GM19328 (cell line): ENCODE measurements at regions not wholly inside any gene's neighbourhood (a gene's known extent, or its start where the extent isn't known, plus 50 kb on each side); places are given as distances from the start of the nearest gene placed in this dataset.
"Not testable (repeated sequence)": the region's sequence is repeated elsewhere in the genome, so short reads cannot be mapped to it uniquely, and the experiment has no call there.

Experiments
- ATAC-seq: cut with Tn5 transposase; IDR thresholded peaks from one replicate; pipeline ENCODE4 v1.9.1; 2021; ENCODE audit warnings: mild to moderate bottlenecking, moderate library complexity; ENCODE audit not compliant: unreplicated experiment

DNA sequence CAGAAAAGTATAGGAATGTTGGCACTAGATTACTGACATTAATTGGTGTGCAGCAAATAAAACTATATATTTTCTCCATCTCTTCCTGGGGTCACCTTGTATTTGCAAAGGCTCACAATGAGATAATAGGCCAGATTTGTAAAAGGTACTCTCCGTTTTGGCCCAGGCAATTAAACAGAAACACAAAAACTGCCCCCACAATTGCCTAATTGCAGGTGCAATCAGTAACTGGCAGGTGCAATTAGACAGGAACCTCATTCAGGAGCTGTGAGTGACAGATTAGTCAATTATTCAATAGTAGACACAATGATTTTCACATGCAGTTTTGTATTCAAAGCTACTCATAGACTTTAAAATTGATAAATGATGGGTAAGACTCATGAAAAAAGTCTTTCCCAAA is 451.4 kb upstream of the ID2 start:
- no peak for ATAC-seq

- no peak for ATAC-seq
Observed at GRCh38 chr2:8231902-8232301, 450.0 kb upstream of the ID2 start.

DNA sequence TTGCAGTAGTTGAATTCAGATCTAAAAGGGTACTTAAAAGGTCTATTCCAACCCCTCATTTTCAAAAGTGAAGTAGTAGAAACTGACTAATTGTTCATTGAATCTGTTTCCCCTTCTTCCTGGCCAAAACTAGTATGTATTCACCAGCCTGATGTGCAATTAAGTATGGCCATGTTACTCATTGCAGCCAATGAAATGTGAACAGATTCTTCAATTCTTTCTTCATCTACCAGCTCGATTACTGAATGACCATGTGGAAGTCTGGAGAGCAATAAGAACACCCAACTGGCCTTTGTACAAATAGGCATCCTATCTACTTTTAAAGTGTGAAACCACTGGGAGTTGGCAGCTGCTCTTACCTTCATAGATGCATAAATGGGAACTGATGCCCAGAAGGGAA is 449.0 kb upstream of the ID2 start:
- no peak for ATAC-seq

GRCh38 chr2:8234253-8234652 is 447.6 kb upstream of the ID2 start:
- ATAC-seq, result peak; percentile 40

GRCh38 chr2:8234757-8235374 is 447.0 kb upstream of the ID2 start:
- peak; percentile 92 for ATAC-seq

DNA sequence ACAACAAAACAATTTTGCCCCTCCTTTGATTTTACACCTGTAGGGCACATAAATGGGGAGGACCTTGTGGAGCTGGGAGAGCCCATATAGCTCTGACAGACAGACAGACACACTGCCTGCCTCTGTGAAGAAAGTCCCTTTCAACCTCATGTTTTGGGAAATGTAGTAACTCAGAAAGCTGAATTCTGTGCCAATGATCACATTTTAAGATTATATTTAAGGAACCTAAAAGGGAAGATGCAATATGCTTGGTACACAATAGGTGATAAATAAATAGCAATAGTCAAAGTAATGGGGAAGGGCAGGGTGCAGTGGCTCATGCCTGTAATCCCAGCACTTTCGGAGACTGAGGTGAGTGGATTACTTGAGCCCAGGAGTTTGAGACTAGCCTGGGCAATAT is 446.4 kb upstream of the ID2 start:
- ATAC-seq, result no peak

GRCh38 chr2:8236391-8236790 is 445.5 kb upstream of the ID2 start:
- no peak for ATAC-seq

DNA sequence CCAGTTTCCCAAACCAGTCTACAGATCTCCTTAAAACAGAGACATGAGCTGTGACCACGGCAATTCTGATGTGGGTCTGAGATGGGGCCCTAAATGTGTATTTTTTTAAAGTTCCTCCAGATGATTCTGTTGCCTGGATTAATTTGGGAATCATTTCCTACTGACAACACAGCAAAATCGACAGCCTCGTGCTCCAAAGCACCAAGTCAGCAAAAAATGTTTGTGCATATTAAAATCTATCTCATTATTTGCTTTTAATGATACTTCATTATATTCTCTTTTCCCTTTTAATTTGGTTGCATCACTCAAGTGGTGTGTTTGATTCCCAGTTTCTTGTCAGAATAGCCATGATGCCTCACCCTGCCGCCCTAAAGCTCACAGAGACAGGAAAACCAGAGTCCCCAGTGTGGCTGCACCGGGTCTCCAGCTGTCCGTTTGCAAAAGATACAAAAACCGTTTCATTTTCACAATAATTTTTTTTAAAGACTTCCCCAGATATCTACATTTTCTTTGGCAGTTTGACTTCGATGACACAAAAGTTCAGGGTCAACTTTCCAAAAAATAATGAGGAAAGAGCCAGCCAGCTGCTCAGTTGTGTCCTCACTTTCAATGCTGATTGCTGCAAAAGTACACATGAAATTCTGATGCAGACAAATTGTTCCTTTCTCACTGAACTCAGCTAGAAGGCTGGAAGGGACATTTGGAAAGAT is 443.2 kb upstream of the ID2 start:
- ATAC-seq, result no peak

GRCh38 chr2:8239531-8240088 is 442.2 kb upstream of the ID2 start:
- no peak for ATAC-seq

- no peak for ATAC-seq
Observed at GRCh38 chr2:8241317-8241716, 440.5 kb upstream of the ID2 start.

DNA sequence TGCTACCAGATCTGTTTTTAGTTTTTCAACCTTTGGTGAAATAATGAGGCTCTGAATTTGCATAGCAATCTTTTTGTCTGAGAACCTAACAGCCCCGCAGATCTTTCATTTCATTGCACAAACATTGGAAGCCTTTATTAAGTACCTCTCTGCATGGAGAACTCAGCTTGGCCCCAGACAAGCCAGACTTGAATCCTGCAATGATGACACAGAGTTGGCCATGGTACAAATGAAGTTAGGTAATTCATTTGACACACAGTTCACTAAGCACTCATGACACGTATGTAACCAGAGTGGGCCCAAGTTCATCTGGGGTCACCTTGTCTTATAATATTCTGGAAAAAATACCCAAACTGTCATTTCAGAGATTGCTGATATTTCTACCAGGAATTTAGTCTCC is 439.1 kb upstream of the ID2 start:
- ATAC-seq, result no peak

DNA sequence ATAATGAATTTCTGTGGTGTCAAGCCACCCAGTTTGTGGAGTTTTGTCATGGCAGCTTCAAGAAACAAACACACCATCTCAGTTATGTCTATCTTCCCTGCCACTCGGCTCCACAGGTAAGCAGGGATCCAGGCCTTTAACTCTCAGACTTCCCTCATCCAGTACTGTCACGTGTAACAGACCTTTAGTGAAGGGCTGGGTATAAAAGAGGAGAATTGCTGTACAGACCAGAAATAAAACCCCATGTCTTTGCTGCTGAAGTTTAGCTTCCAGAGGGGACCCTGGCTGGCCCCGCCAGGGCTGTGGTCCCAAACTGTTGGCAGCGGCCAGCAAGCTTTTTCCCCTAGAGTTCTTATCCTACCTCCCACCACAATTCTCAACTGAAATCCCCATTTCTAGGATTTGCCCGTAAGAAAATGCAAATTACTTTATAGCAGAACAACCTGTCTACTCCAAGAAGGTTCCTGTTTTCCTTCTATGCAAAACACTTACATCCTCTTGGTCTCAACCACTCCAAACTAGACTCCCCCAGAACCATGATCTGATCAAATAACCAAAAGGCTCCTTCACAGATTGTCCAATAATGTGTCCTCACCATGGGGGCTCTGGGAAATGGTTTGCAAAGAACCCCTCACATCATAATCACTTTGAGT is 438.0 kb upstream of the ID2 start:
- no peak for ATAC-seq

- ATAC-seq, result no peak
Observed at GRCh38 chr2:8244639-8245038, 437.2 kb upstream of the ID2 start.

GRCh38 chr2:8246137-8246536 is 435.7 kb upstream of the ID2 start:
- no peak for ATAC-seq

DNA sequence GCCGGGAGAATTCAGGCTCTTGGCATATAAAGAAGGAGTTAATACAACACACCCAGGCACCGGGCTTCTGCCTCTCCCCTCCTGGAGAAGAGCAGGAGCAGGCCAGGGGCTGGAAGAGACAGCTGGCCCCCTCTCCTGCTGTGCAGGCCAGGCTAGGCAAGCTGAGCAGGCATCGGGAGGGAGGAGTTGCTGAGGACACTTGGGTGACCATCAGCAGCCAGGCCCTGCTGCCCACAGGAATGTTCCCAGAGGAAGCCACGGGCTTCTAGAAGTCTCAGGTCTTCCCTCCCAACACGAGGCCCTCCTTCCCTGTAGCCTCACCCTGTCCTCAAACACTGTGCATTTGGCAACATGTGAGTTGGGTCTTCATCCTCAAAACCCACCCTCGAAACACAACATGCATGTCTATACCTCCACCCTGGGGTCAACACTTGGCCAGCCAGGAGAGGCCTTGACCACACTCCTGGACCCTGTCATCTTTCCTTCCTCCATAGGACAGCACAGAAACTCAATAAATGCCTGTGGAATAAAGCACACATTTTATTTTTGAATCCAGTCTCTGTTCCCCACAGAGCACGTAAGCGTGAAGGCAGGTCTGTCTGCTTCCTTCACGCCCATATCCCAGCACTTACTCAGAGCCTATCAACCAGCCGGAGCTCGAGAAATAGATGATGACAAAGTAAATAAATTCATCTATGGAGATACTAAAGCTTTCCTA is 433.8 kb upstream of the ID2 start:
- no peak for ATAC-seq

DNA sequence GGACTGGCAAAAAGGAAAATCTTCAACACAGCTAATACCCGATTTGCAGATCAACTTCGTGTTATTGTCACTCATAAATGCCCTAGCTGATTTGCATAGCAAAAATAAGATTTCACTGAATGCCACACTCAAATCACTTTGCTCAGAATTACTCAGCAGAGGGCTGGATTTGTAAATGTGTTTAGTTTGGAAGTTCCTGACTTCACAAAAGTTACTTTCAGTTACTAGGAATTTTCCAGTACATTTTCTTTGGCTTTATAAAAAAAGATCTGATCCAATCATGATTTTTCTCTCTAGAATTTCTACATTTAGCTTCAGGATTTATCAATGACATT is 433.3 kb upstream of the ID2 start:
- ATAC-seq, result no peak

DNA sequence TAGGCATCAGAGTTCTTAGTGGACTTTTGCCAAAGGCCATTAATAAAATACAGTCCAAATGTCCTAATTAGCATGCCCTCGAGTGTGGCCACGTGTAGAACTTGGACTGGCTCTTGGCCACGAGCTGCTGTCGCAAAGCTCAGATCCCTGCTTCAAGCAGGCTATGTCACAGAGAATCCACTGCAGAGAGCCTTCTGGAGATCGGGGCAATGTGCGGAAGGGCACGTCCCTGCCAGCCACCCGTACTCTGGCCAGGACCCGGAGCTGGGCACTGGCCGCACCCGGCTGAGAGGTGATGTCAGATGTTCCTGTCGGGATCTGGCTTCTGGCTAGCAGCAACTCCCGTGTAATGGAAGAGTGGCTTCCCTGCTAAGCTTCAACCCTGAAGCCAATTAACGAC is 432.7 kb upstream of the ID2 start:
- no peak for ATAC-seq

DNA sequence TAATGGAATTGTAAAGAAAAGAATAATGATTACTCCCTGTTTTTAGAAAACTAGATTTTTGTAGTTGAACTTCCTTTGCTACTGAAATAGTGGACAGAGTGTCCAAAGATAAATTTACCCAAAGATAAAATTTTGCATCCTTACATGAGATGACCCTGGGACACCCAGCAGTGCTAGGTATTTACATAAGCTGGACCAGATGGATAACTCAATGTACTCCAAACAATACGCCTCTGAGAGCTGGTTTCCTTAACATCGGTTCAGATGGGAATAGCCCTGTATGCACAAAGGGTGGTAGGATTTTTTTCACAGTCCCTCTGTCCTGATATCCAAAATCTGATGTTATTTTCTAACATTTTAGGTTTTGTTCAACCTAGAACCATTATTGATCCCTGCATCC is 432.1 kb upstream of the ID2 start:
- ATAC-seq, result no peak

DNA sequence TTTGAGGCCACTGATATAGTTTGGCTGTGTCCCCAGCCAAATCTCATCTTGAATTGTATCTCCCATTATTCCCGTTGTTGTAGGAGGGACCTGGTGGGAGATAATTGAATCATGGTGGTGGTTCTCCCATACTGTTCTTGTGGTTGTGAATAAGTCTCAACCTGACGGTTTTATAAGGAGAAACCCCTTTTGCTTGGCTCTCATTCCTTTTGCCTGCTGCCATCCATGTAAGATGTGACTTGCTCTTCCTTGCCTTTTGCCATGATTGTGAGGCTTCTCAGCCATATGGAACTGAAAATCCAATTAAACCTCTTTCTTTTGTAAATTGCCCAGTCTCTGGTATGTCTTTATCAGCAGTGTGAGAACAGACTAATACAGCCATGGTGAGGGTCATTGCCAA is 431.6 kb upstream of the ID2 start:
- ATAC-seq, result not testable (repeated sequence)

DNA sequence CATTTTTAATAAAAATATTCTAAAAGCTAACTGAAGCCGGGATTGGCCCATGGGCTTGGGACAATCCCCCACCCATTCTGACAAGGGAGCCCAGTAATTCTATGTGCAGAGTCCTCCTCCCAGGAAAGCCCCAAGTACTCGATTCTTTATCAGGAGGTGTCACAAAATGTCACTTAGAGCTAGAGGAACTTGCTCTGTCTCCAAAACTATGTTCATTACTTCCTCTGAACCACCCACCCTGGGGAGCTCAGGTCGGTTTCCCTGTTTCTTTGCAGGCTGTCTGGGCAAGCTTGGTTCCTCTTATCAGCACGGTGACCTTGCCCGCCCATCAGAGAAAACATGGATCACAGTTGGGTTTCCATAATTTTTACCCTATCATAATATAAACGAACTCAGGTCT is 430.6 kb upstream of the ID2 start:
- no peak for ATAC-seq

GRCh38 chr2:8251856-8252255 is 430.0 kb upstream of the ID2 start:
- no peak for ATAC-seq
